GM23338 (cell line): ENCODE measurements at regions not wholly inside any gene's neighbourhood (a gene's known extent, or its start where the extent isn't known, plus 50 kb on each side); places are given as distances from the start of the nearest gene placed in this dataset.
A peak's percentile ranks its signal among the peaks of the same experiment; 100 is the strongest.

Source experiments
- ATAC-seq: fragments of 200-7000 bp; cut with Tn5 transposase; 3 replicates; pipeline ENCODE4 v1.9.1; 2020
- DNase-seq: peaks from one replicate; pipeline ENCODE4 v3.0.0-alpha.2; 2015; ENCODE audit warnings: low spot score
- H2AFZ ChIP-seq: fragments of 200-600 bp; sonication (generic); 2 replicates; pipeline ENCODE4 v1.8.0; 2016; ENCODE audit warnings: antibody characterized with exemption, mild to moderate bottlenecking, moderate library complexity
- H3F3A ChIP-seq: fragments of 200-600 bp; sonication (generic); replicated peaks from 2 replicates; pipeline ENCODE4 v1.8.0; 2017; ENCODE audit warnings: antibody characterized with exemption, mixed run types, low read depth
- H3K27ac ChIP-seq: fragments of 200-600 bp; sonication (generic); 2 replicates; pipeline ENCODE4 v1.6.1; 2016; ENCODE audit warnings: low read depth
- H3K27me3 ChIP-seq: fragments of 200-600 bp; sonication (generic); 2 replicates; pipeline ENCODE4 v1.8.0; 2016; ENCODE audit warnings: mild to moderate bottlenecking, mixed run types, moderate library complexity; ENCODE audit not compliant: insufficient read depth
- H3K36me3 ChIP-seq: fragments of 200-600 bp; sonication (generic); 2 replicates; pipeline ENCODE4 v1.8.0; 2016; ENCODE audit warnings: mild to moderate bottlenecking; ENCODE audit not compliant: insufficient read depth
- H3K4me1 ChIP-seq: fragments of 200-600 bp; sonication (generic); 2 replicates; pipeline ENCODE4 v1.8.0; 2016; ENCODE audit warnings: mild to moderate bottlenecking, moderate library complexity; ENCODE audit not compliant: insufficient read depth
- H3K4me2 ChIP-seq: fragments of 200-600 bp; sonication (generic); 2 replicates; pipeline ENCODE4 v1.7.1; 2017; ENCODE audit warnings: mixed run types
- H3K4me3 ChIP-seq: fragments of 200-600 bp; sonication (generic); 2 replicates; pipeline ENCODE4 v1.6.1; 2016; ENCODE audit warnings: mixed run types
- H3K79me2 ChIP-seq: fragments of 200-600 bp; sonication (generic); replicated peaks from 2 replicates; pipeline ENCODE4 v1.8.0; 2017; ENCODE audit warnings: mild to moderate bottlenecking; ENCODE audit not compliant: insufficient read depth
- H3K9me2 ChIP-seq: fragments of 200-600 bp; sonication (generic); 2 replicates; pipeline ENCODE4 v1.8.0; 2017; ENCODE audit not compliant: insufficient read depth
- H4K20me1 ChIP-seq: fragments of 200-600 bp; sonication (generic); replicated peaks from 2 replicates; pipeline ENCODE4 v1.8.0; 2017; ENCODE audit warnings: mild to moderate bottlenecking; ENCODE audit not compliant: insufficient read depth
- H3K27ac Mint-ChIP-seq: 2 replicates; pipeline ENCODE4 v1.8.0; 2020; ENCODE audit warnings: inconsistent platforms, mild to moderate bottlenecking, moderate library complexity, mixed read lengths
- H3K27me3 Mint-ChIP-seq: 3 replicates; pipeline ENCODE4 v1.8.0; 2022; ENCODE audit warnings: low read depth, mild to moderate bottlenecking, moderate library complexity, mixed read lengths, inconsistent platforms; ENCODE audit not compliant: insufficient read depth, poor library complexity
- H3K36me3 Mint-ChIP-seq: 3 replicates; pipeline ENCODE4 v1.8.0; 2021; ENCODE audit warnings: low read depth, mild to moderate bottlenecking, inconsistent platforms, moderate library complexity, mixed read lengths
- H3K4me1 Mint-ChIP-seq: 3 replicates; pipeline ENCODE4 v1.8.0; 2020; ENCODE audit warnings: mild to moderate bottlenecking, inconsistent platforms, mixed read lengths
- H3K4me3 Mint-ChIP-seq: 3 replicates; pipeline ENCODE4 v1.8.0; 2021; ENCODE audit warnings: moderate library complexity, mild to moderate bottlenecking, inconsistent platforms, mixed read lengths
- H3K9me3 Mint-ChIP-seq: 3 replicates; pipeline ENCODE4 v1.8.0; 2020; ENCODE audit warnings: moderate library complexity, mild to moderate bottlenecking, inconsistent platforms, mixed read lengths
- CTCF ChIP-seq, 2 experiments: fragments of 200-600 bp in 1 of 2; sonication (generic) in 1 of 2; conservative IDR thresholded peaks; 2 replicates each; pipeline versions ENCODE4 v1.5.1 to v1.6.1; 2016 to 2017; ENCODE audit warnings: antibody characterized with exemption in 2 of 2, low read depth in 2 of 2, mild to moderate bottlenecking in 2 of 2, moderate library complexity in 1 of 2
- ETS1 ChIP-seq: IDR thresholded peaks from 2 replicates; pipeline ENCODE4 v1.6.1; 2016; ENCODE audit warnings: antibody characterized with exemption
- EZH2phosphoT487 ChIP-seq: fragments of 200-600 bp; sonication (generic); IDR thresholded peaks from one replicate; pipeline ENCODE4 v1.8.1; 2018; ENCODE audit warnings: antibody characterized with exemption; ENCODE audit not compliant: unreplicated experiment
- JUNB ChIP-seq: IDR thresholded peaks from one replicate; pipeline ENCODE4 v1.6.1; 2016; ENCODE audit warnings: antibody characterized with exemption; ENCODE audit not compliant: unreplicated experiment
- NANOG ChIP-seq: IDR thresholded peaks from 2 replicates; pipeline ENCODE4 v1.6.1; 2016; ENCODE audit warnings: antibody characterized with exemption, borderline replicate concordance
- REST ChIP-seq: IDR thresholded peaks from one replicate; pipeline ENCODE4 v1.6.1; 2018; ENCODE audit warnings: antibody characterized with exemption; ENCODE audit not compliant: unreplicated experiment
- STAT1 ChIP-seq: IDR thresholded peaks from one replicate; pipeline ENCODE4 v1.6.1; 2016; ENCODE audit warnings: antibody characterized with exemption; ENCODE audit not compliant: unreplicated experiment
- ZNF114 ChIP-seq: fragments of 250-450 bp; sonication (Bioruptor Pico); IDR thresholded peaks from 2 replicates; pipeline ENCODE4 v1.5.0; 2020; ENCODE audit warnings: mild to moderate bottlenecking, moderate library complexity
- ZNF331 ChIP-seq: fragments of 250-450 bp; sonication (Bioruptor Pico); IDR thresholded peaks from 2 replicates; pipeline ENCODE4 v1.5.0; 2020; ENCODE audit warnings: low read depth, mild to moderate bottlenecking, moderate library complexity
- ZNF462 ChIP-seq: fragments of 250-450 bp; sonication (Bioruptor Pico); IDR thresholded peaks from 2 replicates; pipeline ENCODE4 v1.5.0; 2020; ENCODE audit warnings: mild to moderate bottlenecking, moderate library complexity

GRCh38 chr12:25794571-25794970 is 163.9 kb upstream of the RASSF8 start:
- no peak overlapping the region for H3K4me2 ChIP-seq
- H3K9me2 ChIP-seq, result no peaks in the 10 kb centered on the region
- H3K27ac ChIP-seq, result no peak overlapping the region; the same call in 1 of the 2 replicates
- no peaks in the 10 kb centered on the region for H3F3A ChIP-seq
- H3K27me3 ChIP-seq, result no peaks in the 10 kb centered on the region
- H4K20me1 ChIP-seq, result no peaks in the 10 kb centered on the region
- ATAC-seq, result no peak
- no peaks in the 10 kb centered on the region for H3K9me3 Mint-ChIP-seq
- no peak overlapping the region for H3K4me3 Mint-ChIP-seq
- peaks cover 2% of the 10 kb centered on the region for H3K27me3 Mint-ChIP-seq
- peaks cover 21% of the 10 kb centered on the region for H3K4me1 Mint-ChIP-seq
- peaks cover 18% of the 10 kb centered on the region; the same call in 1 of the 2 replicates for H3K4me1 ChIP-seq
- DNase-seq, result no peak
- H3K27ac Mint-ChIP-seq, result peak overlapping the region; percentile 52; the same call in 1 of the 2 replicates
- H3K79me2 ChIP-seq, result no peaks in the 10 kb centered on the region
- H3K4me3 ChIP-seq, result no peak overlapping the region
- H3K36me3 Mint-ChIP-seq, result no peaks in the 10 kb centered on the region
- H2AFZ ChIP-seq, result peak overlapping the region; percentile 58; the same call in 1 of the 2 replicates
- no peaks in the 10 kb centered on the region for H3K36me3 ChIP-seq
- TF ChIP-seq ETS1 (no peak), REST (no peak), ZNF331 (CRISPR knock-in tag) (no peak), JUNB (no peak), NANOG (no peak), ZNF462 (CRISPR knock-in tag) (no peak), STAT1 (no peak), ZNF114 (no peak), EZH2phosphoT487 (no peak), CTCF (conservative IDR thresholded peaks at IDR 0.05; ENCODE audit: low read depth in 2 of 2) (no peak)
